GM12864 (cell line): ENCODE measurements at regions not wholly inside any gene's neighbourhood (a gene's known extent, or its start where the extent isn't known, plus 50 kb on each side); places are given as distances from the start of the nearest gene placed in this dataset.

Experiments used
- DNase-seq: peaks from one replicate; pipeline ENCODE4 v3.0.0-alpha.2; 2011; ENCODE audit warnings: low read depth
- H3K4me3 ChIP-seq: 2 replicates; pipeline ENCODE4 v1.5.1; 2011; ENCODE audit warnings: mild to moderate bottlenecking, low read depth, low read length, control low read depth
- CTCF ChIP-seq: IDR thresholded peaks from 2 replicates; pipeline ENCODE4 v1.5.1; 2011; ENCODE audit warnings: low read depth, mild to moderate bottlenecking, moderate library complexity, low read length, control low read depth, inconsistent platforms; ENCODE audit errors: missing control alignments

GRCh38 chr18:78717766-78718150 lies 261.9 kb upstream of the SALL3 start:
- DNase-seq, result no peak
- no peak overlapping the region for H3K4me3 ChIP-seq
- no peak for TF ChIP-seq CTCF

- no peak for TF ChIP-seq CTCF
- H3K4me3 ChIP-seq, result no peak overlapping the region
- DNase-seq, result no peak
Measured at GRCh38 chr18:78719821-78720220, 259.8 kb upstream of the SALL3 start.

GRCh38 chr18:78720456-78721237 lies 259.0 kb upstream of the SALL3 start:
- H3K4me3 ChIP-seq, result no peak overlapping the region
- no peak for TF ChIP-seq CTCF
- no peak for DNase-seq

- no peak for TF ChIP-seq CTCF
- no peak overlapping the region for H3K4me3 ChIP-seq
- no peak for DNase-seq
Measured at GRCh38 chr18:78721238-78721875, 258.3 kb upstream of the SALL3 start.

GRCh38 chr18:78721981-78722380 lies 257.6 kb upstream of the SALL3 start:
- no peak overlapping the region for H3K4me3 ChIP-seq
- no peak for TF ChIP-seq CTCF
- no peak for DNase-seq

GRCh38 chr18:78722386-78722785 lies 257.2 kb upstream of the SALL3 start:
- DNase-seq, result no peak
- no peak for TF ChIP-seq CTCF
- H3K4me3 ChIP-seq, result no peak overlapping the region
